ENCODE measurements at regions not wholly inside any gene's neighbourhood (a gene's known extent, or its start where the extent isn't known, plus 50 kb on each side); places are given as distances from the start of the nearest gene placed in this dataset.

DNA sequence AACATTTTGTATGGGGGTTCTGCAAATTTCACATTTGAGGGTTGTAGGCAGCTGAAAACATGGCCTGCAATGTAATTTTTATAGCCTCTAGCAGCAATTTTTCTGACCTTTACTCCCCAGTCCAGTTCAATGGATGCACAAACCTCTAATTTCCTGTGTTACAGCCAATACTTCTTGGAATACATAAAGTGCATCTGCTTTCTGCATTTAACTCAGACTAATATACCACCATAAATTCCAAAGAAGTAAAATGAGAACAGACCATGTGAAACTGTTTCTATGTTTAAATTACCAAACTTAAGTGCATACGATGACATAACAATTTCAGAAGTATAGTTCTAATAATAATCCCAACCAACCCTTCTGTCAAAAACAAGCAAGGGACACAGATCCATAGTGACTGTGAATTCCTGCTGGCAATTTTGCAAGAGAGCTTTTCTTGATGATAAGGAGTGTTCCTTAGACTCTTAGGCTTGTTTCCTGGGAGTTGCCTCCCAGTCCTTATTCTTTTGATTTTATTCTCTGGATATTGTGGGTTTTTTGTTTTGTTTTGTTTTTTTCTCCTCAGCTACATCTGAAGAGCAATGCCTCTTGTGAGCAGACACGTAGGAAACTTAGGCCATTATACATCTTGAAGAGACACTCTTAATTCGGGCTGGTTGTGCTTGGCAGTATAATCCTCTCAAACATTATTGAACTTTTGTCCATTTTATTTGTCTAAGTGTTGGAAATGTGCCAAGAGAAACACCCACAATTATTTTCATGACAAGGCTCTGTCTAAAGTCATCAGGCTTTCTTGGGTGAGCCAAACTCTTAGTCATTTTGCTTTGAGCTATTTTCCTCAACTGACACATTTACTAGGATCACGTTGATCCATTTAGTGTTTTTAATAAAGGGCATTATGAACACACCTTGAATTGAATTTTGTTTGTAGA is 51.3 kb upstream of the RERGL start:
- TF ChIP-seq, protein P1, sequence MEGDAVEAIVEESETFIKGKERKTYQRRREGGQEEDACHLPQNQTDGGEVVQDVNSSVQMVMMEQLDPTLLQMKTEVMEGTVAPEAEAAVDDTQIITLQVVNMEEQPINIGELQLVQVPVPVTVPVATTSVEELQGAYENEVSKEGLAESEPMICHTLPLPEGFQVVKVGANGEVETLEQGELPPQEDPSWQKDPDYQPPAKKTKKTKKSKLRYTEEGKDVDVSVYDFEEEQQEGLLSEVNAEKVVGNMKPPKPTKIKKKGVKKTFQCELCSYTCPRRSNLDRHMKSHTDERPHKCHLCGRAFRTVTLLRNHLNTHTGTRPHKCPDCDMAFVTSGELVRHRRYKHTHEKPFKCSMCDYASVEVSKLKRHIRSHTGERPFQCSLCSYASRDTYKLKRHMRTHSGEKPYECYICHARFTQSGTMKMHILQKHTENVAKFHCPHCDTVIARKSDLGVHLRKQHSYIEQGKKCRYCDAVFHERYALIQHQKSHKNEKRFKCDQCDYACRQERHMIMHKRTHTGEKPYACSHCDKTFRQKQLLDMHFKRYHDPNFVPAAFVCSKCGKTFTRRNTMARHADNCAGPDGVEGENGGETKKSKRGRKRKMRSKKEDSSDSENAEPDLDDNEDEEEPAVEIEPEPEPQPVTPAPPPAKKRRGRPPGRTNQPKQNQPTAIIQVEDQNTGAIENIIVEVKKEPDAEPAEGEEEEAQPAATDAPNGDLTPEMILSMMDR (conservative IDR thresholded peaks at IDR 0.05; ENCODE audit: low read depth in 2 of 2), result no peak
- no peak for TF ChIP-seq EZH2 (IDR thresholded peaks at IDR 0.05; ENCODE audit: low read depth, unreplicated experiment)
- no peak for TF ChIP-seq POLR2AphosphoS5 (IDR thresholded peaks at IDR 0.05; ENCODE audit: low read depth)
- TF ChIP-seq, protein P2, sequence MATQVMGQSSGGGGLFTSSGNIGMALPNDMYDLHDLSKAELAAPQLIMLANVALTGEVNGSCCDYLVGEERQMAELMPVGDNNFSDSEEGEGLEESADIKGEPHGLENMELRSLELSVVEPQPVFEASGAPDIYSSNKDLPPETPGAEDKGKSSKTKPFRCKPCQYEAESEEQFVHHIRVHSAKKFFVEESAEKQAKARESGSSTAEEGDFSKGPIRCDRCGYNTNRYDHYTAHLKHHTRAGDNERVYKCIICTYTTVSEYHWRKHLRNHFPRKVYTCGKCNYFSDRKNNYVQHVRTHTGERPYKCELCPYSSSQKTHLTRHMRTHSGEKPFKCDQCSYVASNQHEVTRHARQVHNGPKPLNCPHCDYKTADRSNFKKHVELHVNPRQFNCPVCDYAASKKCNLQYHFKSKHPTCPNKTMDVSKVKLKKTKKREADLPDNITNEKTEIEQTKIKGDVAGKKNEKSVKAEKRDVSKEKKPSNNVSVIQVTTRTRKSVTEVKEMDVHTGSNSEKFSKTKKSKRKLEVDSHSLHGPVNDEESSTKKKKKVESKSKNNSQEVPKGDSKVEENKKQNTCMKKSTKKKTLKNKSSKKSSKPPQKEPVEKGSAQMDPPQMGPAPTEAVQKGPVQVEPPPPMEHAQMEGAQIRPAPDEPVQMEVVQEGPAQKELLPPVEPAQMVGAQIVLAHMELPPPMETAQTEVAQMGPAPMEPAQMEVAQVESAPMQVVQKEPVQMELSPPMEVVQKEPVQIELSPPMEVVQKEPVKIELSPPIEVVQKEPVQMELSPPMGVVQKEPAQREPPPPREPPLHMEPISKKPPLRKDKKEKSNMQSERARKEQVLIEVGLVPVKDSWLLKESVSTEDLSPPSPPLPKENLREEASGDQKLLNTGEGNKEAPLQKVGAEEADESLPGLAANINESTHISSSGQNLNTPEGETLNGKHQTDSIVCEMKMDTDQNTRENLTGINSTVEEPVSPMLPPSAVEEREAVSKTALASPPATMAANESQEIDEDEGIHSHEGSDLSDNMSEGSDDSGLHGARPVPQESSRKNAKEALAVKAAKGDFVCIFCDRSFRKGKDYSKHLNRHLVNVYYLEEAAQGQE (IDR thresholded peaks at IDR 0.05; ENCODE audit: unreplicated experiment), result no peak
